Sigmoid colon (tissue), 6 donors: ENCODE measurements at regions not wholly inside any gene's neighbourhood (a gene's known extent, or its start where the extent isn't known, plus 50 kb on each side); places are given as distances from the start of the nearest gene placed in this dataset.

ENCODE experiments used
- DNase-seq: peaks from one replicate; pipeline ENCODE4 v3.0.0-alpha.2; 2019
- H3K27ac ChIP-seq, 4 donors: fragments of 200-600 bp; sonication (generic); one replicate each; pipeline ENCODE4 v1.5.1; 2016 to 2019; ENCODE audit warnings: mild to moderate bottlenecking in 1 of 4
- H3K27me3 ChIP-seq, 3 donors: fragments of 200-600 bp; sonication (generic); one replicate each; pipeline ENCODE4 v1.5.1; 2019; ENCODE audit warnings: mild to moderate bottlenecking in 1 of 3
- H3K36me3 ChIP-seq, 4 donors: fragments of 200-600 bp; sonication (generic); one replicate each; pipeline ENCODE4 v1.5.1; 2016 to 2019
- H3K4me1 ChIP-seq, 4 donors: fragments of 200-600 bp; sonication (generic); one replicate each; pipeline ENCODE4 v1.5.1; 2017 to 2019
- H3K4me3 ChIP-seq, 4 donors: fragments of 200-600 bp; sonication (generic); one replicate each; pipeline ENCODE4 v1.5.1; 2017 to 2019; ENCODE audit warnings: mild to moderate bottlenecking in 2 of 4, moderate library complexity in 1 of 4
- H3K9me3 ChIP-seq, 4 donors: fragments of 200-600 bp in 3 of 4; sonication (generic) in 3 of 4; one replicate each; pipeline versions ENCODE4 v1.5.1 to v1.6.1; 2013 to 2019
- CTCF ChIP-seq, 4 experiments: fragments of 450-650 bp in 3 of 4; fragments of 200-600 bp in 1 of 4; IDR thresholded peaks; one replicate each; pipeline ENCODE4 v1.5.1; 2016 to 2019; ENCODE audit warnings: antibody characterized with exemption in 4 of 4, mild to moderate bottlenecking in 3 of 4, moderate library complexity in 2 of 4
- EP300 ChIP-seq, 4 donors: sonication (generic); formaldehyde crosslinking; IDR thresholded peaks; one replicate each; pipeline ENCODE4 v1.6.1; 2017; ENCODE audit warnings: antibody characterized with exemption in 4 of 4
- POLR2A ChIP-seq, 2 donors: fragments of 450-650 bp; IDR thresholded peaks; one replicate each; pipeline ENCODE4 v1.6.1; 2016; ENCODE audit warnings: antibody characterized with exemption in 2 of 2, mild to moderate bottlenecking in 2 of 2, moderate library complexity in 2 of 2
- POLR2AphosphoS5 ChIP-seq, 4 donors: sonication (generic); formaldehyde crosslinking; IDR thresholded peaks; one replicate each; pipeline ENCODE4 v1.6.1; 2017; ENCODE audit warnings: antibody characterized with exemption in 4 of 4
- WGBS, 2 donors: extraction: QIAGEN DNeasy Blood & Tissue Kit; methylation state at CpG; one replicate each; pipeline ENCODE4 v1.1.7; 2013; 5-methylcytosine and 5-hydroxymethylcytosine counted together
- intact Hi-C: fragments of 100-400 bp; cut with DNase I; formaldehyde crosslinking; loops from one replicate; pipeline ENCODE4 v1.15.1; 2023
- donor health status: healthy with polysubstance abuse.
- donor health status: healthy.

- Histone ChIP-seq H3K4me1 (no peaks in the 10 kb centered on the region), H3K27me3 (no peaks in the 10 kb centered on the region), H3K4me3 (no peak overlapping the region), H3K27ac (no peak overlapping the region), H3K9me3 (no peaks in the 10 kb centered on the region), H3K36me3 (no peaks in the 10 kb centered on the region)
- 72 to 84% methylated on average over 6 of the region's 6 CpGs for WGBS, 2 donors
- DNase-seq: no peak
- TF ChIP-seq EP300 (IDR thresholded peaks at IDR 0.05) (no peak), POLR2A (IDR thresholded peaks at IDR 0.05) (no peak), POLR2AphosphoS5 (IDR thresholded peaks at IDR 0.05) (no peak), CTCF (IDR thresholded peaks at IDR 0.05) (no peak)
- intact Hi-C loops: no loop called here
Measured at GRCh38 chr5:167764641-167765289, 526.7 kb upstream of the WWC1 start.

- intact Hi-C loops: no loop called here
- Histone ChIP-seq H3K27ac (no peak overlapping the region), H3K36me3 (no peaks in the 10 kb centered on the region), H3K4me1 (no peaks in the 10 kb centered on the region), H3K9me3 (no peaks in the 10 kb centered on the region), H3K4me3 (no peak overlapping the region), H3K27me3 (no peaks in the 10 kb centered on the region)
- TF ChIP-seq POLR2AphosphoS5 (IDR thresholded peaks at IDR 0.05) (no peak), CTCF (IDR thresholded peaks at IDR 0.05) (no peak), POLR2A (IDR thresholded peaks at IDR 0.05) (no peak), EP300 (IDR thresholded peaks at IDR 0.05) (no peak)
- WGBS, 2 donors: 79 to 81% methylated on average over 7 of the region's 7 CpGs
- DNase-seq: no peak
Measured at GRCh38 chr5:167765352-167765751, 526.1 kb upstream of the WWC1 start.

- Histone ChIP-seq H3K36me3 (no peaks in the 10 kb centered on the region), H3K4me1 (no peaks in the 10 kb centered on the region), H3K9me3 (no peaks in the 10 kb centered on the region), H3K4me3 (no peak overlapping the region), H3K27me3 (no peaks in the 10 kb centered on the region), H3K27ac (no peak overlapping the region)
- intact Hi-C loops: no loop called here
- WGBS, 2 donors: 45 to 46% methylated on average over 2 of the region's 2 CpGs
- no peak for DNase-seq
- TF ChIP-seq POLR2A (IDR thresholded peaks at IDR 0.05) (no peak), POLR2AphosphoS5 (IDR thresholded peaks at IDR 0.05) (no peak), EP300 (IDR thresholded peaks at IDR 0.05) (no peak), CTCF (IDR thresholded peaks at IDR 0.05) (no peak)
Measured at GRCh38 chr5:167766957-167767356, 524.5 kb upstream of the WWC1 start.

- WGBS, 2 donors: 55 to 65% methylated on average over 4 of the region's 4 CpGs
- DNase-seq: no peak
- intact Hi-C loops: no loop called here
Measured at GRCh38 chr5:167767795-167768194, 523.6 kb upstream of the WWC1 start.

GRCh38 chr5:167769846-167770413 is 521.5 kb upstream of the WWC1 start:
- no peaks in the 10 kb centered on the region for H3K4me1 ChIP-seq
- no peak overlapping the region for H3K4me3 ChIP-seq
- no peak overlapping the region for H3K27ac ChIP-seq
- no peaks in the 10 kb centered on the region for H3K9me3 ChIP-seq
- no peaks in the 10 kb centered on the region for H3K36me3 ChIP-seq
- WGBS, 2 donors: 81 to 90% methylated on average over 2 of the region's 2 CpGs
- intact Hi-C loops: no loop called here
- H3K27me3 ChIP-seq: no peaks in the 10 kb centered on the region
- no peak for DNase-seq
- TF ChIP-seq POLR2A (IDR thresholded peaks at IDR 0.05): no peak
- no peak for TF ChIP-seq EP300 (IDR thresholded peaks at IDR 0.05)
- no peak for TF ChIP-seq POLR2AphosphoS5 (IDR thresholded peaks at IDR 0.05)
- TF ChIP-seq CTCF (IDR thresholded peaks at IDR 0.05): no peak

More at GRCh38 chr5:167767795-167768194, 523.6 kb upstream of the WWC1 start:
- TF ChIP-seq POLR2A (IDR thresholded peaks at IDR 0.05) (no peak), POLR2AphosphoS5 (IDR thresholded peaks at IDR 0.05) (no peak)
- H3K27ac ChIP-seq: no peak overlapping the region
- H3K36me3 ChIP-seq: no peaks in the 10 kb centered on the region
- no peaks in the 10 kb centered on the region for H3K4me1 ChIP-seq
- H3K27me3 ChIP-seq: no peaks in the 10 kb centered on the region
- no peaks in the 10 kb centered on the region for H3K9me3 ChIP-seq
- H3K4me3 ChIP-seq: no peak overlapping the region
